ENCODE measurements at regions not wholly inside any gene's neighbourhood (a gene's known extent, or its start where the extent isn't known, plus 50 kb on each side); places are given as distances from the start of the nearest gene placed in this dataset.

GRCh38 chr9:13878241-13878711, 435.7 kb downstream of the NFIB start:
- TF ChIP-seq CTCF (IDR thresholded peaks at IDR 0.05; ENCODE audit: insufficient read depth, low read length): no peak
- TF ChIP-seq GABPA (IDR thresholded peaks at IDR 0.05; ENCODE audit: low read depth): no peak
- TF ChIP-seq REST (IDR thresholded peaks at IDR 0.05; ENCODE audit: insufficient replicate concordance, low read depth): no peak
